Erythroblast (primary cell): ENCODE measurements at regions not wholly inside any gene's neighbourhood (a gene's known extent, or its start where the extent isn't known, plus 50 kb on each side); places are given as distances from the start of the nearest gene placed in this dataset.

Experiments used
- GATA1 ChIP-seq: IDR thresholded peaks from 2 replicates; pipeline ENCODE4 v1.6.1; 2011; ENCODE audit warnings: low read depth, mild to moderate bottlenecking, control low read depth, low read length, moderate library complexity
- POLR2A ChIP-seq: IDR thresholded peaks from 2 replicates; pipeline ENCODE4 v1.6.1; 2011; ENCODE audit warnings: mild to moderate bottlenecking, low read length

DNA sequence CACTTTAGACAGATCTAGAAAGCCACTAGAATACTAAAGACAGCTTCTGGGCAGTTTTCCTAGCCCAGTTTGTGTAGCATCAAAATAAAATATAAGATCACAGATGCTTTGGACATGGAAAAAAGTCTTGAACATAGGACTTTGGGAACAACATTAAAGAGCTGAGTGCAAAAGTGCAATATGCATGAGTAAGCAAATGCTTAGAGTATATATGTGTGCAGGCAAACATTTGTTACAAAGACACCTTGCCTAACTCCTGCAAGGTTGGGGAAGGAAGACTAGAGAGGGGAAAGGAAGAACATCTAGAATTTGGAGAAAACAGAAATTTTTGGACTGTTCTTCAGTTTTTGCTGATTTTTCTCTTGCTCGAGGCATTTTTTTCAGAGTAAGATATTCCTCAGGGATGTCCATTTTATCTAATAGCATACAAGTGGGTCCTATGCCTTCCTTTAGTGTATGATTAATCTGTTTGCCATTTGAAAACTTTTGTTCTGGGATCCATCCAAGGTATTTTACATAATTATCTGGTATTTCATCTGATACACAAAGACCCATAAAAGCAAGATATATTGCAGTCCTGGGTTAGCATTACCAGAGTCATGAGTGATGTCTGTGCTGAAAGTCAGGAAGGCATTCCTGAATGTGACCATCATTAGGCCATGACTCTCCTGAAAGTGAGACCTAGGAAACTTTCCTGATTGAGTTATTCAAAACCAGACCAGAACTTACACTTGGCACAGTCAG, 142.0 kb upstream of the RGMB start:
- TF ChIP-seq POLR2A, result no peak
- TF ChIP-seq GATA1, result no peak
